Esophagus squamous epithelium (tissue), 5 donors: ENCODE measurements at regions not wholly inside any gene's neighbourhood (a gene's known extent, or its start where the extent isn't known, plus 50 kb on each side); places are given as distances from the start of the nearest gene placed in this dataset.

Experiments used
- DNase-seq: peaks from one replicate; lab custom pipeline; 2025; lab: John Stamatoyannopoulos, UW
- H3K27ac ChIP-seq, 4 donors: fragments of 200-600 bp; sonication (generic); one replicate each; pipeline ENCODE4 v1.5.1; 2016 to 2019; ENCODE audit warnings: mild to moderate bottlenecking in 1 of 4
- H3K27me3 ChIP-seq, 4 donors: fragments of 200-600 bp; sonication (generic); 1 replicate in 3 of 4; 2 replicates in 1 of 4; pipeline versions ENCODE4 v1.5.1 to v1.6.0; 2017 to 2021; ENCODE audit warnings: antibody characterized with exemption in 1 of 4
- H3K36me3 ChIP-seq, 3 donors: fragments of 200-600 bp; sonication (generic); one replicate each; pipeline ENCODE4 v1.5.1; 2016 to 2019
- H3K4me1 ChIP-seq, 3 donors: fragments of 200-600 bp; sonication (generic); one replicate each; pipeline ENCODE4 v1.5.1; 2017 to 2019
- H3K4me3 ChIP-seq, 4 donors: fragments of 200-600 bp; sonication (generic); 1 replicate in 3 of 4; 2 replicates in 1 of 4; pipeline ENCODE4 v1.5.1; 2016 to 2019; ENCODE audit warnings: mild to moderate bottlenecking in 2 of 4, moderate library complexity in 1 of 4
- H3K9me3 ChIP-seq, 3 donors: fragments of 200-600 bp; sonication (generic); one replicate each; pipeline ENCODE4 v1.5.1; 2016 to 2019
- POLR2A ChIP-seq, 4 donors: fragments of 450-650 bp; IDR thresholded peaks; one replicate each; pipeline ENCODE4 v1.6.1; 2017; ENCODE audit warnings: antibody characterized with exemption in 4 of 4, mild to moderate bottlenecking in 4 of 4, moderate library complexity in 3 of 4
- WGBS, 2 donors: methylation state at CpG; one replicate each; pipeline ENCODE4 v1.1.5; 2018; 5-methylcytosine and 5-hydroxymethylcytosine counted together
- intact Hi-C: fragments of 100-400 bp; cut with DNase I; formaldehyde crosslinking; loops from one replicate; pipeline ENCODE4 v1.15.0; 2022
- TF ChIP-seq, protein P1 (sequence below), 6 experiments: fragments of 450-650 bp in 4 of 6; fragments of 200-600 bp in 2 of 6; sonication (generic) in 2 of 6; IDR thresholded peaks; one replicate each; pipeline ENCODE4 v1.5.1; 2016 to 2019; ENCODE audit warnings: antibody characterized with exemption in 6 of 6, mild to moderate bottlenecking in 4 of 6, moderate library complexity in 4 of 6
- donor health status: DM: yes; HTN: yes; CAD: no.

DNA sequence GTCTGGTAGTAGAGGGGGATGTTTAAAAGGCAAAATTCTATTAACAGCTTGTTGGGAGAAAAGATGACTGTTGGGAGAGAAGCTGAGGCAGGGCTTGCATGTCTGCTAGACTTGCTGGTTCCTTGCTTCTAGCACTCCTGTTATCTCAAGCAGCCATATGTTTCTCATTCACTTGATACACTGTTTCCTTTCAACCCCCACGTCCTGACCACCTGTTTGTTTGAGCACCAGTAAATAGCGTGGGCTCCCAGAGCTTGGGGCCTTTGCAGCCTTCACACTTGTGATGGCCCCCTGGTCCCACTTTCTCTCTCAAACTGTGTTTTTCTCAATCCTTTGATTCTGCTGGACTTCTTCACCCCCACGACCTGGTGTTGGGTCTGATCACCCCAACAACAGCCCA, 111.7 kb upstream of the TMEM161B start:
- Histone ChIP-seq H3K4me3 (no peak overlapping the region), H3K27me3 (no peaks in the 10 kb centered on the region), H3K36me3 (no peaks in the 10 kb centered on the region), H3K27ac (no peak overlapping the region), H3K9me3 (no peaks in the 10 kb centered on the region), H3K4me1 (no peaks in the 10 kb centered on the region)
- TF ChIP-seq, protein P1, sequence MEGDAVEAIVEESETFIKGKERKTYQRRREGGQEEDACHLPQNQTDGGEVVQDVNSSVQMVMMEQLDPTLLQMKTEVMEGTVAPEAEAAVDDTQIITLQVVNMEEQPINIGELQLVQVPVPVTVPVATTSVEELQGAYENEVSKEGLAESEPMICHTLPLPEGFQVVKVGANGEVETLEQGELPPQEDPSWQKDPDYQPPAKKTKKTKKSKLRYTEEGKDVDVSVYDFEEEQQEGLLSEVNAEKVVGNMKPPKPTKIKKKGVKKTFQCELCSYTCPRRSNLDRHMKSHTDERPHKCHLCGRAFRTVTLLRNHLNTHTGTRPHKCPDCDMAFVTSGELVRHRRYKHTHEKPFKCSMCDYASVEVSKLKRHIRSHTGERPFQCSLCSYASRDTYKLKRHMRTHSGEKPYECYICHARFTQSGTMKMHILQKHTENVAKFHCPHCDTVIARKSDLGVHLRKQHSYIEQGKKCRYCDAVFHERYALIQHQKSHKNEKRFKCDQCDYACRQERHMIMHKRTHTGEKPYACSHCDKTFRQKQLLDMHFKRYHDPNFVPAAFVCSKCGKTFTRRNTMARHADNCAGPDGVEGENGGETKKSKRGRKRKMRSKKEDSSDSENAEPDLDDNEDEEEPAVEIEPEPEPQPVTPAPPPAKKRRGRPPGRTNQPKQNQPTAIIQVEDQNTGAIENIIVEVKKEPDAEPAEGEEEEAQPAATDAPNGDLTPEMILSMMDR (IDR thresholded peaks at IDR 0.05), result no peak
- no peak for TF ChIP-seq POLR2A (IDR thresholded peaks at IDR 0.05)
- WGBS, 2 donors, result 36 to 51% methylated on average over 3 of the region's 3 CpGs
- no peak for DNase-seq
- intact Hi-C loops, result no loop called here

DNA sequence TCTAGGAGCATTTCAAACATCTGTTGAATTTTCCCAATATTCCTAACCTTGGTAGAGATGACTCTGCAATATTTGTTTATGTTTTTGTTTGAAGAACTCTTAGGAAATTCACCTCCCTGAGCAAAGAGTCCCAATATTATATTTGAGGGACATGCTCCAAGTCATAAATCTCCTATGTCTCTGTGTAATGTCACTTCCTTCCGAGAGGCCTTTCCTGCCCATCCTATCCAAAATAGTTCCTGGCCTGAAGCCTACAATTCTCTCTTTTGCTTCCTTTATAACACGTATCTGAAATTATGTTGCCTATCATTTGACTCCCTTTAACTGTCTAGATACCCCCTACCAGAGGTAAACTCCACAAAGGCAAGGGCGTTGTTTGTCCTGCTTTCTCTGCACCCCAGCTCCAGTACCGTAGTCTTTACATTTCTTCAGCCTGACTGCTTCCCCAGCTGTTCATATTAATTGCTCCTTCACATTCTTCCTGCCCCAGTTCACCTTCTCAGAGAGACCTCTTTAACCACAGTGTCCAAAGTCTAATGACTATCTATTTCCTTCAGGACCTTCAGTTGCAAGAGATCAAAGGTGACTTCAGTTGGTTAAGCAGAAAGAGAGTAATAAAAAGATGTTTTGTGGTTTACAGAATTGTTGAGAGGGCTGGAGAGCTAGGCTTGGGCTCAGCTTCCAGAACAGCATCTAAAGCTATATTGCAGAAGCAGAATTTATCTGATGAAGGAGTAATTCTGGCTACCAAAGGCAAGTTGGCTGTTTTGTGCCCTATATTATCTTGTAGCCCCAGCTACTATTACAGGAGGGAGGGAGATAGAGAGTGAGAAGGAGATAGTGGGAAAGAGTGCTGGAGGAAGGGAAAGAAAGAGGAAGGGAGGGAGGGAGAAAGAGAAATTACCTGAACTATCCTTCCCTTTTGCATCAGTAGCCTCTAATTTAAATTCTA, 109.3 kb upstream of the TMEM161B start:
- H3K4me1 ChIP-seq, result no peaks in the 10 kb centered on the region
- intact Hi-C loops, result no loop called here
- TF ChIP-seq, protein P1 (IDR thresholded peaks at IDR 0.05), result no peak
- no peak for TF ChIP-seq POLR2A (IDR thresholded peaks at IDR 0.05)
- H3K27ac ChIP-seq, result no peak overlapping the region
- no peaks in the 10 kb centered on the region for H3K9me3 ChIP-seq
- no peaks in the 10 kb centered on the region for H3K27me3 ChIP-seq
- H3K4me3 ChIP-seq, result no peak overlapping the region
- no peaks in the 10 kb centered on the region for H3K36me3 ChIP-seq
- 55 to 59% methylated on average over 4 of the region's 4 CpGs for WGBS, 2 donors
- DNase-seq, result no peak

DNA sequence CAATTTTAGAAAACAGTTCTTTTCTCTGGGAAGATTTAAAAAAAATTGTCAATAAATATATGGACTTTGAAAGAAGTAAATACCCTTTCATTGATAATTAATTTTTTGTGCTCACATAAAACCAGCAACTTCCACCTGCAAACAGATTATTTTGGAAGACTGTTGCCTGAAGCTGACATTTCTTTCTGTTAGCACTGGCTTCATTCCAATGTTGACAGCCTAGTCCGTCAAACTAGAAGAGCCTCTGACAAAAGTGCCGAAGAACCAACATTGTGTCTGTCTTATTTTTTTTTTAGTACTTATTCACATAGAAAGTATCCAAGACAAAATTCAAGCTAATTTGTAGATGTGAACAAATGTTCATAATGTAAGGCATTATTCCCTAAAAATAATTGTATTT, 108.6 kb upstream of the TMEM161B start:
- intact Hi-C loops, result no loop called here
- Histone ChIP-seq H3K27me3 (no peaks in the 10 kb centered on the region), H3K36me3 (no peaks in the 10 kb centered on the region), H3K9me3 (no peaks in the 10 kb centered on the region), H3K4me1 (no peaks in the 10 kb centered on the region), H3K4me3 (no peak overlapping the region), H3K27ac (no peak overlapping the region)
- TF ChIP-seq POLR2A (IDR thresholded peaks at IDR 0.05), result no peak
- TF ChIP-seq, protein P1 (IDR thresholded peaks at IDR 0.05), result no peak
- DNase-seq, result no peak
- 32 to 41% methylated on average over 2 of the region's 2 CpGs for WGBS, 2 donors

DNA sequence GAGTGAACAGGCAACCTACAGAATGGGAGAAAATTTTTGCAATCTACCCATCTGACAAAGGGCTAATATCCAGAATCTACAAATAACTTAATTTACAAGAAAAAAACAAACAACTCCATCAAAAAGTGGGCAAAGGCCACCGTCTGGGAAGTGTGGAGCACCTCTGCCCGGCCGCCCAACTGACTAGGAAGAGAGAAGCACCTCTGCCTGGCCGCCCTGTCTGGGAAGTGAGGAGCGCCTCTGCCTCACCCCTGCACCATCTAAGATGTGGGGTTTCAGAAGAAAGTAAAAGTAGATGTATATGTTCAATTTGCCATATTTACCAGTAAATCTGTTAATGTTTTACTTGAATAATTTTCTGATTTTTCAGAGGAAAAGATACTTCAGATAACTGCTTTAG, 108.1 kb upstream of the TMEM161B start:
- H3K27ac ChIP-seq, result no peak overlapping the region
- no peak for DNase-seq
- H3K36me3 ChIP-seq, result no peaks in the 10 kb centered on the region
- H3K4me1 ChIP-seq, result no peaks in the 10 kb centered on the region
- H3K9me3 ChIP-seq, result no peaks in the 10 kb centered on the region
- no peaks in the 10 kb centered on the region for H3K27me3 ChIP-seq
- H3K4me3 ChIP-seq, result no peak overlapping the region
- no peak for TF ChIP-seq POLR2A (IDR thresholded peaks at IDR 0.05)
- TF ChIP-seq, protein P1 (IDR thresholded peaks at IDR 0.05), result no peak
- intact Hi-C loops, result no loop called here
- 78 to 90% methylated on average over 5 of the region's 5 CpGs for WGBS, 2 donors

DNA sequence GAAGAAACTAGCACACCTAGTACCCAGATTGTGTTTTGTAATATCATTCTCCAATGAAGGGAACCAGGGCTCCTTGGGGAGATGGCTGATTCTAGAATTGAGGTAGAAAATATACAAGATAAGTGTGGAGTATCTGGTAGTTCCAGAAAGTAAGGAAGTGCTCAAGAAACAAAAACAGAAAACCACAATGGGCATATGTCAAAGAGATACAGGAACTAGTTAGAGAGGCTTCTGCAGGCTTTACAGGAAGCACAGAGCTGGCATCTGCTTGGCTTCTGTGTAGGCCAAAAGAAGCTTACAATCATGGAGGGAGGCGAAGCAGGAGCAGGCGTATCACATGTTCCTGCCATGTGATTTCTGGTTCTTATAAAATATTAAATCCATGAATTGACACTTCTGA, 105.7 kb upstream of the TMEM161B start:
- Histone ChIP-seq H3K9me3 (no peaks in the 10 kb centered on the region), H3K27me3 (no peaks in the 10 kb centered on the region), H3K27ac (no peak overlapping the region), H3K4me3 (no peak overlapping the region), H3K36me3 (no peaks in the 10 kb centered on the region), H3K4me1 (no peaks in the 10 kb centered on the region)
- WGBS, 2 donors, result 94 to 95% methylated on average over 2 of the region's 2 CpGs
- no peak for DNase-seq
- TF ChIP-seq, protein P1 (IDR thresholded peaks at IDR 0.05), result no peak
- TF ChIP-seq POLR2A (IDR thresholded peaks at IDR 0.05), result no peak
- intact Hi-C loops, result no loop called here
